ENCODE measurements at regions not wholly inside any gene's neighbourhood (a gene's known extent, or its start where the extent isn't known, plus 50 kb on each side); places are given as distances from the start of the nearest gene placed in this dataset.

DNA sequence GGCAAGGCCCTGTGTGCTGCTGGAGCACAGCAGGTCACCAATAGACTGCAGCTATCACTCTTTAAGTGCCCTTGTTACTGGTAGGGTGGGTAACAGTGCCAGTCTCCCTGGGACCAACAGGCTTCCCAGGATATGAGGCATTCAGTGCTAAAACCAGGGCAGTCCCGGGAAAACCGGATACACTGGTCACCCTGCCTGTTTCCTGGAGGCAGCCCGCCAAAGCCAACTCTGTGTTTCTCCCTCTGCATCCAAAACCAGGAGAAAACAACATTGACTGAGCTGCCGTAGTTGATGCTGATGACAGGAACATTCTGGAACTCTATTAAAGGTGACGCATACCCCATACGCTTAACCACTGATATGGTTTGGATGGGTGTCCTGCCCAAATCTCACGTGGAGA lies 149.1 kb downstream of the SHANK2 start:
- Histone ChIP-seq H3K4me2 (ENCODE audit: low read depth, low read length, poor library complexity, severe bottlenecking) (no peak overlapping the region), H2AFZ (ENCODE audit: low read depth, low read length, severe bottlenecking) (no peak overlapping the region), H3K4me3 (ENCODE audit: insufficient read depth, low read length, poor library complexity, severe bottlenecking) (no peak overlapping the region), H3K27me3 (ENCODE audit: low read length) (no peaks in the 10 kb centered on the region), H4K20me1 (ENCODE audit: low read depth, low read length) (no peaks in the 10 kb centered on the region), H3K27ac (ENCODE audit: low read depth, low read length) (no peak overlapping the region), H3K9me3 (ENCODE audit: insufficient read depth, low read length) (no peaks in the 10 kb centered on the region), H3K79me2 (ENCODE audit: insufficient read depth, low read length) (no peaks in the 10 kb centered on the region), H3K9ac (ENCODE audit: low read length) (no peak overlapping the region), H3K36me3 (ENCODE audit: low read length) (no peaks in the 10 kb centered on the region), H3K9me2 (replicated peaks; ENCODE audit: insufficient read depth, low read length) (no peaks in the 10 kb centered on the region), H3F3A (ENCODE audit: insufficient read depth) (no peaks in the 10 kb centered on the region)
- no peak for TF ChIP-seq EZH2phosphoT487 (conservative IDR thresholded peaks at IDR 0.05; ENCODE audit: low read length)
- TF ChIP-seq, protein P1, sequence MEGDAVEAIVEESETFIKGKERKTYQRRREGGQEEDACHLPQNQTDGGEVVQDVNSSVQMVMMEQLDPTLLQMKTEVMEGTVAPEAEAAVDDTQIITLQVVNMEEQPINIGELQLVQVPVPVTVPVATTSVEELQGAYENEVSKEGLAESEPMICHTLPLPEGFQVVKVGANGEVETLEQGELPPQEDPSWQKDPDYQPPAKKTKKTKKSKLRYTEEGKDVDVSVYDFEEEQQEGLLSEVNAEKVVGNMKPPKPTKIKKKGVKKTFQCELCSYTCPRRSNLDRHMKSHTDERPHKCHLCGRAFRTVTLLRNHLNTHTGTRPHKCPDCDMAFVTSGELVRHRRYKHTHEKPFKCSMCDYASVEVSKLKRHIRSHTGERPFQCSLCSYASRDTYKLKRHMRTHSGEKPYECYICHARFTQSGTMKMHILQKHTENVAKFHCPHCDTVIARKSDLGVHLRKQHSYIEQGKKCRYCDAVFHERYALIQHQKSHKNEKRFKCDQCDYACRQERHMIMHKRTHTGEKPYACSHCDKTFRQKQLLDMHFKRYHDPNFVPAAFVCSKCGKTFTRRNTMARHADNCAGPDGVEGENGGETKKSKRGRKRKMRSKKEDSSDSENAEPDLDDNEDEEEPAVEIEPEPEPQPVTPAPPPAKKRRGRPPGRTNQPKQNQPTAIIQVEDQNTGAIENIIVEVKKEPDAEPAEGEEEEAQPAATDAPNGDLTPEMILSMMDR (IDR thresholded peaks at IDR 0.05; ENCODE audit: insufficient read depth, low read length, poor library complexity, severe bottlenecking), result no peak

DNA sequence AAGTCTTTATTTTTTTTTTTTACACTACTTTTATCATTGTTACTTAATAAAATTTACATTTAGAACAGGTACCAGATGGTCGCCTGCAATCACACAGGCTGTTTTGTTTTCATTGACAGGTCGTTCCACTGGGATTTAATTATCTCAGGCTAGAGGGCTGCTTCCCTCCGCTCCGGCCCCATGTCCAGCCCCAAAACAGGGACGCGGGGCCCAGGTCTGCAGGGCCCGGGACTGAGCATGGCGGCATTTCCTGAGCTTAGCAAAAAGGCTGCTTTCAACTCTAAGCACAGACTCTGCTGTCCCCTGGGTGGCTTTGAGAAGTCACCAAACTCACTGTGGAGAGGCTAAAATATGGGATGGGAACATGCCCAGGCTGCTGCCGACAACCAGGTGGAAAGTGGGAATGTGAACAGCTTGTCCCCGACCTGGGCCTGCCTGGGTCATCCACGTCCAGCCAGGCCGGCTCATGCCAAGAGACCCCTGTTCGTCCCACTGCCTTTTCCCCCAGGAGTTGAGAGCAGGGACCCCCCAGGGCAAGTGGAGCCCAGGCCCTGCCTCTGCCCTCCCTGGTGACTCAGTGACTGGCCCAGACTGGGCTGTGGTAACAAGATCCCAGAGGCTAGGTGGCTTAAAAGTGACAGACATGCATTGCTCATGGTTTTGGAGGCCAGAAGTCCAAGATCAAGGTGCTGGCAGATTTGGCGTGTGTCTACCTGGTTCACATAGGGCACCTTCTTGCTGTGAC lies 150.0 kb downstream of the SHANK2 start:
- H3K9ac ChIP-seq (ENCODE audit: low read length), result no peak overlapping the region
- H3K79me2 ChIP-seq (ENCODE audit: insufficient read depth, low read length), result no peaks in the 10 kb centered on the region
- no peaks in the 10 kb centered on the region for H4K20me1 ChIP-seq (ENCODE audit: low read depth, low read length)
- H3F3A ChIP-seq (ENCODE audit: insufficient read depth), result no peaks in the 10 kb centered on the region
- H2AFZ ChIP-seq (ENCODE audit: low read depth, low read length, severe bottlenecking), result no peak overlapping the region
- H3K27ac ChIP-seq (ENCODE audit: low read depth, low read length), result no peak overlapping the region
- no peak overlapping the region for H3K4me2 ChIP-seq (ENCODE audit: low read depth, low read length, poor library complexity, severe bottlenecking)
- no peaks in the 10 kb centered on the region for H3K9me3 ChIP-seq (ENCODE audit: insufficient read depth, low read length)
- no peaks in the 10 kb centered on the region for H3K36me3 ChIP-seq (ENCODE audit: low read length)
- no peak overlapping the region for H3K4me3 ChIP-seq (ENCODE audit: insufficient read depth, low read length, poor library complexity, severe bottlenecking)
- H3K27me3 ChIP-seq (ENCODE audit: low read length), result no peaks in the 10 kb centered on the region
- no peaks in the 10 kb centered on the region for H3K9me2 ChIP-seq (replicated peaks; ENCODE audit: insufficient read depth, low read length)
- no peak for TF ChIP-seq EZH2phosphoT487 (conservative IDR thresholded peaks at IDR 0.05; ENCODE audit: low read length)
- TF ChIP-seq, protein P1 (IDR thresholded peaks at IDR 0.05; ENCODE audit: insufficient read depth, low read length, poor library complexity, severe bottlenecking), result no peak

DNA sequence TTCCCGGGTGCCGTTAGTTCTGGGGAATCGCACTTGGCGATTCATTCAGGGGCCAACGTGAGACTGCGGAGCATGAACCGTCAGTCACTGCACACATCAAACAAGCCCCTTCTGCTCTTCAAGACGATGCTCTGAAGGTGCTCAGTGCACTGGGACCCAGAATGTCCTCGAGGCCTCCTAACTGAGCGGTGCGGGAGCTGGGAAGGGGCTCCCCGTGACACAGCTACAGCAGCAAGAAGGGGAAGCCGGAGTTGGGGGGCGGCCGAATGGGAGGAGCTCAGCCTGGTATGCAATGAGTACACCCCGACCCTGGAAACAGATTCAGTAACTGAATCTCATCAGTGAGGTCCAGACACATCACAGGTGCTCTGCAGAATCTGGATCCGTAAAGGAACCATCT lies 150.8 kb downstream of the SHANK2 start:
- Histone ChIP-seq H3K27ac (ENCODE audit: low read depth, low read length) (no peak overlapping the region), H3F3A (ENCODE audit: insufficient read depth) (no peaks in the 10 kb centered on the region), H3K4me3 (ENCODE audit: insufficient read depth, low read length, poor library complexity, severe bottlenecking) (no peak overlapping the region), H3K9me3 (ENCODE audit: insufficient read depth, low read length) (no peaks in the 10 kb centered on the region), H3K27me3 (ENCODE audit: low read length) (no peaks in the 10 kb centered on the region), H3K36me3 (ENCODE audit: low read length) (no peaks in the 10 kb centered on the region), H3K79me2 (ENCODE audit: insufficient read depth, low read length) (no peaks in the 10 kb centered on the region), H2AFZ (ENCODE audit: low read depth, low read length, severe bottlenecking) (no peak overlapping the region), H3K9ac (ENCODE audit: low read length) (no peak overlapping the region), H4K20me1 (ENCODE audit: low read depth, low read length) (no peaks in the 10 kb centered on the region), H3K9me2 (replicated peaks; ENCODE audit: insufficient read depth, low read length) (no peaks in the 10 kb centered on the region), H3K4me2 (ENCODE audit: low read depth, low read length, poor library complexity, severe bottlenecking) (no peak overlapping the region)
- TF ChIP-seq EZH2phosphoT487 (conservative IDR thresholded peaks at IDR 0.05; ENCODE audit: low read length), result no peak
- TF ChIP-seq, protein P1 (IDR thresholded peaks at IDR 0.05; ENCODE audit: insufficient read depth, low read length, poor library complexity, severe bottlenecking), result no peak
